ENCODE measurements at regions not wholly inside any gene's neighbourhood (a gene's known extent, or its start where the extent isn't known, plus 50 kb on each side); places are given as distances from the start of the nearest gene placed in this dataset.
"Not testable (repeated sequence)": the region's sequence is repeated elsewhere in the genome, so short reads cannot be mapped to it uniquely, and the experiment has no call there.

GRCh38 chr3:33919312-33920120, 121.1 kb downstream of the PDCD6IP start:
- no peak for DNase-seq (ENCODE audit: low spot score)

GRCh38 chr3:33920511-33920910, 122.1 kb downstream of the PDCD6IP start:
- no peak for DNase-seq (ENCODE audit: low spot score)

- no peak for DNase-seq (ENCODE audit: low spot score)
These were observed 123.2 kb downstream of the PDCD6IP start for GRCh38 chr3:33921608-33922007.

GRCh38 chr3:33926998-33927605, 128.7 kb downstream of the PDCD6IP start:
- no peak for DNase-seq (ENCODE audit: low spot score)

GRCh38 chr3:33929813-33930212, 131.4 kb downstream of the PDCD6IP start:
- no peak for DNase-seq (ENCODE audit: low spot score)

- DNase-seq (ENCODE audit: low spot score), result no peak
These were observed 133.1 kb downstream of the PDCD6IP start for GRCh38 chr3:33931512-33931911.

GRCh38 chr3:33932010-33932764, 133.8 kb downstream of the PDCD6IP start:
- no peak for DNase-seq (ENCODE audit: low spot score)

GRCh38 chr3:33936171-33936920, 137.9 kb downstream of the PDCD6IP start:
- no peak for DNase-seq (ENCODE audit: low spot score)

- no peak for DNase-seq (ENCODE audit: low spot score)
These were observed 138.6 kb downstream of the PDCD6IP start for GRCh38 chr3:33936921-33937525.

GRCh38 chr3:33937628-33938027, 139.2 kb downstream of the PDCD6IP start:
- DNase-seq (ENCODE audit: low spot score), result no peak

- no peak for DNase-seq (ENCODE audit: low spot score)
These were observed 141.7 kb downstream of the PDCD6IP start for GRCh38 chr3:33940149-33940548.

GRCh38 chr3:33940736-33941135, 142.3 kb downstream of the PDCD6IP start:
- DNase-seq (ENCODE audit: low spot score), result no peak

- DNase-seq (ENCODE audit: low spot score), result no peak
These were observed 143.4 kb downstream of the PDCD6IP start for GRCh38 chr3:33941804-33942203.

GRCh38 chr3:33942483-33943150, 144.2 kb downstream of the PDCD6IP start:
- no peak for DNase-seq (ENCODE audit: low spot score)

GRCh38 chr3:33943277-33943676, 144.8 kb downstream of the PDCD6IP start:
- DNase-seq (ENCODE audit: low spot score), result no peak

GRCh38 chr3:33946612-33947011, 148.2 kb downstream of the PDCD6IP start:
- DNase-seq (ENCODE audit: low spot score), result not testable (repeated sequence)

- DNase-seq (ENCODE audit: low spot score), result no peak
These were observed 149.1 kb downstream of the PDCD6IP start for GRCh38 chr3:33947272-33948195.

GRCh38 chr3:33949074-33949473, 150.6 kb downstream of the PDCD6IP start:
- DNase-seq (ENCODE audit: low spot score), result no peak

GRCh38 chr3:33954956-33955355, 156.5 kb downstream of the PDCD6IP start:
- no peak for DNase-seq (ENCODE audit: low spot score)

GRCh38 chr3:33956206-33956605, 157.8 kb downstream of the PDCD6IP start:
- no peak for DNase-seq (ENCODE audit: low spot score)
